ENCODE measurements at regions not wholly inside any gene's neighbourhood (a gene's known extent, or its start where the extent isn't known, plus 50 kb on each side); places are given as distances from the start of the nearest gene placed in this dataset.

DNA sequence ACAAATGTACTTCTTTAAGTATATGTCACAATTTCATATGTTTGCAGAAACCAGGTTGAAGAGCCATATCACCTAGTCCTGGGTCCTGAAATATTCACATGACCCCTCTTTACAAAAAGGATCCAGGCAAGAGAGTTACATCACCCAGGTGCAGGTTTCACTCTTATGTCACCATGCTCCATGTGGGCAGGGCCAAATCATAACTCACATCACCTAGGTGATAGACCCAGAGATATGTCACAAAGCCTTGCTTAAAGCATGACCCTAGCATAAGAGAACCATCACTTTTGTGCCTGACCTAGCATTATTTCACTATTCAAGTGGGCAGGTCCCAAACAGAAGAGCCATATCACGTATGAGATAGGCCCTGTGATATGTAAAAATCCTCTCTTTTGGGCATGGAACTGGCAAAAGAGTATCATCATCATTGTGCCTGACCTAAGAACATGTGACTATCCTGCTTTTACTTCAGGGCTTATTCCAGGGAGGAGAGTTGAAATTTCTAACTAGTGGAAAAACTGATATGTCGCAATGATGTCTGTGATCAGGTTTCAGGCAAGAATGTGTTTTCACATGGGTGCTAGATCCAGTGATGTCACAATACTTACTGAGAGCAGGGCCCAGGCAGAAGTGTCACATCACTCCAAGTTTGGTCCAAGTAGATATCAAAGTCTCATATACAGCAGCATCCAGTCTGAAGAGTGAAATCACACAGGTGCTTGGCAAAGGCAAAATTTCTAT lies 909.9 kb upstream of the AMELY start:
- H3K36me3 Mint-ChIP-seq (ENCODE audit: low read depth): no peaks in the 10 kb centered on the region
- H3K4me3 Mint-ChIP-seq: no peak overlapping the region
- no peaks in the 10 kb centered on the region for H3K27me3 Mint-ChIP-seq (ENCODE audit: insufficient read depth)
- no peaks in the 10 kb centered on the region for H3K9me3 Mint-ChIP-seq
- peak; percentile 32 for DNase-seq
- TF ChIP-seq, protein P1, sequence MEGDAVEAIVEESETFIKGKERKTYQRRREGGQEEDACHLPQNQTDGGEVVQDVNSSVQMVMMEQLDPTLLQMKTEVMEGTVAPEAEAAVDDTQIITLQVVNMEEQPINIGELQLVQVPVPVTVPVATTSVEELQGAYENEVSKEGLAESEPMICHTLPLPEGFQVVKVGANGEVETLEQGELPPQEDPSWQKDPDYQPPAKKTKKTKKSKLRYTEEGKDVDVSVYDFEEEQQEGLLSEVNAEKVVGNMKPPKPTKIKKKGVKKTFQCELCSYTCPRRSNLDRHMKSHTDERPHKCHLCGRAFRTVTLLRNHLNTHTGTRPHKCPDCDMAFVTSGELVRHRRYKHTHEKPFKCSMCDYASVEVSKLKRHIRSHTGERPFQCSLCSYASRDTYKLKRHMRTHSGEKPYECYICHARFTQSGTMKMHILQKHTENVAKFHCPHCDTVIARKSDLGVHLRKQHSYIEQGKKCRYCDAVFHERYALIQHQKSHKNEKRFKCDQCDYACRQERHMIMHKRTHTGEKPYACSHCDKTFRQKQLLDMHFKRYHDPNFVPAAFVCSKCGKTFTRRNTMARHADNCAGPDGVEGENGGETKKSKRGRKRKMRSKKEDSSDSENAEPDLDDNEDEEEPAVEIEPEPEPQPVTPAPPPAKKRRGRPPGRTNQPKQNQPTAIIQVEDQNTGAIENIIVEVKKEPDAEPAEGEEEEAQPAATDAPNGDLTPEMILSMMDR (IDR thresholded peaks at IDR 0.05): no peak
- peaks cover 6% of the 10 kb centered on the region; the same call in 1 of the 2 replicates for H3K4me1 Mint-ChIP-seq (ENCODE audit: low read depth)
- H3K27ac Mint-ChIP-seq: no peak overlapping the region

DNA sequence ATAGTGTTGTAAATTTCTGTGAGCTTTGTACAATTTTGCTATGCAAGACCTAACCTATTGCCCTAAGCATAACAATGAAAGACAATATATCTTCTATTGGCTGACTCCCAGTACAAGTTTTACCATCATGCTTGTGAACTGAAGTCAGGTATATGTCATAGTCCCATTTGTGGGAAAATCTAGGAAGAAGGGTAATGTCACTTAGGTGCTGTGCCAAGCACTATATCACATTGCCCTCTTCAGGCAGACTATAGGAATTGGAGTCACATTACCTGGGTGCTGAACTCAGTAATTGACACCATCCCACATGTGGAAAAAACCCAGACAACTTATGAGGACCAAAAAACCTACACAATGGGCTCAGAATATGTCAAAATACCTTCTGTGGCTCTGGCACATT lies 907.4 kb upstream of the AMELY start:
- TF ChIP-seq, protein P1 (IDR thresholded peaks at IDR 0.05): peak; percentile 72
- no peaks in the 10 kb centered on the region for H3K9me3 Mint-ChIP-seq
- no peak overlapping the region for H3K27ac Mint-ChIP-seq
- H3K27me3 Mint-ChIP-seq (ENCODE audit: insufficient read depth): no peaks in the 10 kb centered on the region
- H3K4me3 Mint-ChIP-seq: no peak overlapping the region
- peaks cover 14% of the 10 kb centered on the region for H3K4me1 Mint-ChIP-seq (ENCODE audit: low read depth)
- peak; percentile 33 for DNase-seq
- H3K36me3 Mint-ChIP-seq (ENCODE audit: low read depth): no peaks in the 10 kb centered on the region

DNA sequence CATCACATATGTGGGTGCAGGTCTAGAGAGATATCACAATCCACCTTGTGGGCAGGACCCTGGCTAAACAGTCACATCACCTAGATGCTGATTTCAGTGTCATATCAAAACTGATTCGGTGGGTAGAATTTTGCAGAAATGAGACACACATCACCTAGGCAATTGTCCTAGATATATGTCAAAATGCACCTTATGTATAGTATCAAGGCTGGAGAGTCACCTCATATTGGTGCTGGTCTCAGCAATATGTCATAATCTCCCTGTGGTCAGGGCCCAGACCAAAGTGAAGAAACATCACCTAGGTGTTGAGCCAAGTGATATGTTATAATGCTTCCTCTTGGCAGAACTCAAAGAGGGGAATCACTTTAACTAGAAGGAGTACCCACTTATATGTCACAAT lies 905.0 kb upstream of the AMELY start:
- H3K4me3 Mint-ChIP-seq: no peak overlapping the region
- TF ChIP-seq, protein P1 (IDR thresholded peaks at IDR 0.05): no peak
- no peaks in the 10 kb centered on the region for H3K9me3 Mint-ChIP-seq
- DNase-seq: no peak
- no peaks in the 10 kb centered on the region for H3K27me3 Mint-ChIP-seq (ENCODE audit: insufficient read depth)
- no peak overlapping the region for H3K27ac Mint-ChIP-seq
- peaks cover 9% of the 10 kb centered on the region for H3K4me1 Mint-ChIP-seq (ENCODE audit: low read depth)
- no peaks in the 10 kb centered on the region for H3K36me3 Mint-ChIP-seq (ENCODE audit: low read depth)

DNA sequence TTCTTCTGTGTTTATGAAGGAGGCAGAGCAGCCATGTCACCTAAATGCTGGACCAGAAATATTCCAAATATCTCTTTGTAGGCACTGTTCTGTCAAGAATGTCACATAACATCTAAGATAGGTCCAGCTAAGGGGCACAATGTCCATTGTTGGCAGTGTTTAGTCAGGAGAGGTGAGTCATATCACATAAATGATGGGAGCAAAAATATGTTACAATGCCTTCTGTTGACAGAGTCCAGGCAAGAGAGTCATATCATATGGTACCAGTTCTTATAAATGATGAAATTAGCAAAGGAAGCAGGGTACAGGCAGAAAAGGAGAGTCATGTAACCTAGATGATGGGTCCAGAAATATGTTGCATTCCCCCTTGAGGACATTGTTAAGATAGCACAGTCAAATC lies 904.4 kb upstream of the AMELY start:
- no peak overlapping the region for H3K4me3 Mint-ChIP-seq
- peaks cover 7% of the 10 kb centered on the region for H3K4me1 Mint-ChIP-seq (ENCODE audit: low read depth)
- peak; percentile 7 for DNase-seq
- H3K36me3 Mint-ChIP-seq (ENCODE audit: low read depth): no peaks in the 10 kb centered on the region
- H3K27me3 Mint-ChIP-seq (ENCODE audit: insufficient read depth): no peaks in the 10 kb centered on the region
- no peaks in the 10 kb centered on the region for H3K9me3 Mint-ChIP-seq
- no peak overlapping the region for H3K27ac Mint-ChIP-seq
- TF ChIP-seq, protein P1 (IDR thresholded peaks at IDR 0.05): peak; percentile 19; the same call in 1 of the 2 replicates

DNA sequence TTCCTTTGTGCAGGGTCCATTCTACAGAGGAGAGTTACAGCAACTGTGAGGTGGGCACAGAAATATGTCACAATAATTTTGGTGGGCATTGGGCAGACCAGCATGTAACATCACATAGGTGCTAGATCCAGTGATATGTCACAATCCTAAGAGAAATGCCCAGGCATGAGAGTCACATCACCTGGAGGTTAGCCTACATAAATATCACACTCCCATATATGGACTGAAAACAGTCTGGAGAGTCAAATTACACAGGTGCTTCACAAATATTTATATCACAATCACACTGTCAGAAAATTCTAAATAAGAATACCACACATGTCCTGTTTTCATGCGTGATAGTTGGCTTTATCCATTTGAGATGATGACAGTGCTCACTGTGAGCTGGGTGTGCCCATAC lies 903.7 kb upstream of the AMELY start:
- Mint-ChIP-seq H3K27ac (no peak overlapping the region), H3K4me3 (no peak overlapping the region), H3K36me3 (ENCODE audit: low read depth) (no peaks in the 10 kb centered on the region), H3K4me1 (ENCODE audit: low read depth) (peaks cover 7% of the 10 kb centered on the region), H3K27me3 (ENCODE audit: insufficient read depth) (no peaks in the 10 kb centered on the region; the same call in 1 of the 2 replicates), H3K9me3 (no peaks in the 10 kb centered on the region)
- TF ChIP-seq, protein P1 (IDR thresholded peaks at IDR 0.05): no peak
- DNase-seq: no peak

Data from HFFc6 (cell line).